ENCODE measurements at regions not wholly inside any gene's neighbourhood (a gene's known extent, or its start where the extent isn't known, plus 50 kb on each side); places are given as distances from the start of the nearest gene placed in this dataset.

GRCh38 chr2:120470041-120470965, 124.4 kb downstream of the INHBB start:
- H3K4me1 ChIP-seq (replicated peaks in 1 of 2; ENCODE audit: control insufficient read depth in 2 of 2, insufficient read depth in 2 of 2, low read length in 2 of 2): peaks cover 0 to 5% of the 10 kb centered on the region in 2 experiments; a peak in 2 of 5 replicates
- DNase-seq (ENCODE audit: extremely low read depth in 1 of 4, low spot score in 3 of 4) (no peak), ATAC-seq (no peak), FAIRE-seq (no peak)
- H3K9me3 ChIP-seq (replicated peaks; ENCODE audit: control insufficient read depth, insufficient read depth, low read depth, low read length): no peaks in the 10 kb centered on the region
- H3K9me1 ChIP-seq (ENCODE audit: control insufficient read depth, insufficient read depth, low read length): no peaks in the 10 kb centered on the region
- H2AFZ ChIP-seq (ENCODE audit: low read depth, low read length): no peak overlapping the region
- peaks cover 0 to 34% of the 10 kb centered on the region in 2 experiments; a peak in 3 of 5 replicates for H3K27me3 ChIP-seq (ENCODE audit: control insufficient read depth in 2 of 2, insufficient read depth in 2 of 2, low read length in 2 of 2)
- no peaks in the 10 kb centered on the region for H3K79me2 ChIP-seq (ENCODE audit: control insufficient read depth, insufficient read depth, low read length)
- H3K36me3 ChIP-seq (ENCODE audit: control insufficient read depth, insufficient read depth, low read length): no peaks in the 10 kb centered on the region
- CTCF ChIA-PET (ENCODE audit: low intra/inter-chr PET ratio): no interaction called here
- BruUV-seq (replicated peaks): no TSS peak
- WGBS (ENCODE audit: insufficient coverage, low coverage, missing lambda C conversion rate): 4% methylated on average over 13 of the region's 14 CpGs
- intact Hi-C loops (cut with micrococcal nuclease): no loop called here
- no peak overlapping the region for H3K4me3 ChIP-seq
- in situ Hi-C loops (cut with MboI): no loop called here
- H3K9ac ChIP-seq (ENCODE audit: insufficient read depth in 1 of 2, low read depth in 2 of 2, low read length in 2 of 2): no peak overlapping the region
- H3K4me2 ChIP-seq (ENCODE audit: insufficient read depth, low read length): no peak overlapping the region
- no peak overlapping the region for H3K27ac ChIP-seq (ENCODE audit: extremely low read depth, low read depth, low read length)
- POLR2A ChIA-PET: no interaction called here
- TF ChIP-seq FOXA3 (CRISPR knock-in tag; conservative IDR thresholded peaks at IDR 0.05 in 1 of 2, IDR thresholded peaks at IDR 0.05 in 1 of 2) (0 out of 4 replicates have a peak, but pooled peaks of 1 of the 2 experiments have one; percentile 17), PML (IDR thresholded peaks at IDR 0.05; ENCODE audit: low read length) (no peak), ZNF24 (IDR thresholded peaks at IDR 0.05) (peak; percentile 97)
- 0 out of 2 replicates have a peak, but pooled peaks cover 4% of the 10 kb centered on the region for H4K20me1 ChIP-seq (replicated peaks; ENCODE audit: control insufficient read depth, insufficient read depth, low read length)

- H3K27ac ChIP-seq (ENCODE audit: extremely low read depth, low read depth, low read length): no peak overlapping the region
- ChIA-PET CTCF (ENCODE audit: low intra/inter-chr PET ratio) (no interaction called here), POLR2A (no interaction called here)
- FAIRE-seq: no peak
- H3K9ac ChIP-seq (ENCODE audit: insufficient read depth in 1 of 2, low read depth in 2 of 2, low read length in 2 of 2): no peak overlapping the region
- 0 out of 2 replicates have a peak, but pooled peaks cover 4% of the 10 kb centered on the region for H4K20me1 ChIP-seq (replicated peaks; ENCODE audit: control insufficient read depth, insufficient read depth, low read length)
- no peak overlapping the region for H3K4me2 ChIP-seq (ENCODE audit: insufficient read depth, low read length)
- no peak for ATAC-seq
- 0% methylated on average over 5 of the region's 5 CpGs for WGBS (ENCODE audit: insufficient coverage, low coverage, missing lambda C conversion rate)
- no peaks in the 10 kb centered on the region for H3K9me3 ChIP-seq (replicated peaks; ENCODE audit: control insufficient read depth, insufficient read depth, low read depth, low read length)
- intact Hi-C loops (cut with micrococcal nuclease) (no loop called here), in situ Hi-C loops (cut with MboI) (no loop called here)
- no peak for DNase-seq (ENCODE audit: extremely low read depth in 1 of 4, low spot score in 3 of 4)
- no peaks in the 10 kb centered on the region for H3K79me2 ChIP-seq (ENCODE audit: control insufficient read depth, insufficient read depth, low read length)
- peaks cover 0 to 4% of the 10 kb centered on the region in 2 experiments; a peak in 2 of 5 replicates for H3K4me1 ChIP-seq (replicated peaks in 1 of 2; ENCODE audit: control insufficient read depth in 2 of 2, insufficient read depth in 2 of 2, low read length in 2 of 2)
- no peaks in the 10 kb centered on the region for H3K9me1 ChIP-seq (ENCODE audit: control insufficient read depth, insufficient read depth, low read length)
- peaks cover 0 to 43% of the 10 kb centered on the region in 2 experiments; a peak in 3 of 5 replicates for H3K27me3 ChIP-seq (ENCODE audit: control insufficient read depth in 2 of 2, insufficient read depth in 2 of 2, low read length in 2 of 2)
- H3K36me3 ChIP-seq (ENCODE audit: control insufficient read depth, insufficient read depth, low read length): no peaks in the 10 kb centered on the region
- no TSS peak for BruUV-seq (replicated peaks)
- no peak overlapping the region for H2AFZ ChIP-seq (ENCODE audit: low read depth, low read length)
- no peak overlapping the region for H3K4me3 ChIP-seq
- no peak for TF ChIP-seq RUNX1 (IDR thresholded peaks at IDR 0.05; ENCODE audit: low read depth)
These were observed 125.2 kb downstream of the INHBB start for GRCh38 chr2:120471166-120471565.
